Activated CD8-positive, alpha-beta memory T cell treated with anti-CD3 and anti-CD28 coated beads, Interleukin-2, amount 50 U/mL, for 24 hours (primary cell): ENCODE measurements at regions not wholly inside any gene's neighbourhood (a gene's known extent, or its start where the extent isn't known, plus 50 kb on each side); places are given as distances from the start of the nearest gene placed in this dataset.

Source experiments
- DNase-seq: peaks from one replicate; pipeline ENCODE4 v3.0.0-alpha.2; 2020; ENCODE audit errors: extremely low read depth

DNA sequence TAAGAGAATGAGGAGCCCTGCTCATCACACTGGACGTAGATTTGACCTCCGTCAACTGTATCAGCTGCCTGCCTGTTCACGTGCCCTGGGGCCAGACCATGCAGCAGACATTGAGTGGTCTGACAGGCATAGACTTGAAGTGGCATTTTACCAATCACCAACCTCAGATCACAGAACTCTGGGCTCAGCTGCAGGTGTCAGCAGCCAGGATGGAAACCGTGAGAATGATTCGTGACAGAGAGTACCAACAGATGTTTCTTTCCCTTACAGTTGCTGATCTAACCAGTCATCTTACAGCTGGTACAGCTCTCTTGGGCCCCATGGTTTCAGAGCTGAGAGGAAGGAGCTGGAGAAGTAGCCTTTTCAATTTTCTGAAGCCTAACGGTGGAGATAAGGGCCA, 148.9 kb downstream of the EN1 start:
- no peak for DNase-seq

DNA sequence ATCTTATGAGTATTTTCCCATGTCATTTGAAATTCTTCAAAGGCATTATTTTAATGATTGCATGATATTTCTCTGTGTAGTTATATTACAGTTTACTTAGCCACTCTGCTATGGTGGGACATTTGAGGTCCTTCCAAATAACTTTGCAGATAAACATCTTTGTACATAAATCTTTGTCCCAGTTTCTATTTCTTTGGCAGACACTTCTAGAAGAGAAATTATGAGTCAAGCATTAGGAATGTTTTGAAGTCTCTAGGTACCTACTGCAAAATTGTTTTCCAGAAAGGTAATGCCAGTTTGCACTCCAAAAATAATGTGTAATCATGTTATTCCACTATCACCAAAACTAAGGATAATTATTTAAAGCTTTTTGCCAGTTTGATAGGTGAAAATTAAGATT, 149.7 kb downstream of the EN1 start:
- DNase-seq, result no peak

DNA sequence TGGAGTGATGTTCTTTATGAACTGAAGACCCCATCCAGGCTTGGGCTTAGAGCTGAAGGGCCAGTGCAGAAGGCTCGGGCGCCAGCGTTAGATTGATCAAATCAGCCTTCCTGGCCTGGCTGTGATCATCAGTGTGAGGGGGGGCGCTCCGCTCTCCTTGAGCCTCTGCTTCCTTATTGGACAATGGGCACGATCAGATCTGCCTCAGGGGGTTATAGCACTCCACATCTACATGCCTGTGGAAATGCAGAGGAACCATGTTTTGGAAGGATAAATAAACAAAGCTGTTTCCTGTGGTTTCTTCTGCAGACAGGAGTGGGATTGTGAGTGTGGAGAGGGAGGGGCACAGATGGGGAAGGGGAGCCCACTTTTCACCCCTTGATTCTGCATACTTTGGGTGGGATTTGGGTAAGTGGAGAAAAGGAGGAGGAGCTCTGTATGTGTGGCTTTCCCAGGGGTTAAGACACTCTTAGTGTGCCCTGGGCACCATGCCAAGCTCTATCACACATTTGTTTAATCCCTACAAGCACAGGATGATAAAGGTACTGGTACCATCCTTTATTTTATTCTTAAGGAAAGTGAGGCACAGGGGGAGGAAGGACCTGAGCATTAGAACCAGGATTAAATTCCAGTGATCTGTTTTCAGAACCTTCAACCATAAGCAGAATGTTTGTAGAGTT, 150.5 kb downstream of the EN1 start:
- DNase-seq, result no peak

DNA sequence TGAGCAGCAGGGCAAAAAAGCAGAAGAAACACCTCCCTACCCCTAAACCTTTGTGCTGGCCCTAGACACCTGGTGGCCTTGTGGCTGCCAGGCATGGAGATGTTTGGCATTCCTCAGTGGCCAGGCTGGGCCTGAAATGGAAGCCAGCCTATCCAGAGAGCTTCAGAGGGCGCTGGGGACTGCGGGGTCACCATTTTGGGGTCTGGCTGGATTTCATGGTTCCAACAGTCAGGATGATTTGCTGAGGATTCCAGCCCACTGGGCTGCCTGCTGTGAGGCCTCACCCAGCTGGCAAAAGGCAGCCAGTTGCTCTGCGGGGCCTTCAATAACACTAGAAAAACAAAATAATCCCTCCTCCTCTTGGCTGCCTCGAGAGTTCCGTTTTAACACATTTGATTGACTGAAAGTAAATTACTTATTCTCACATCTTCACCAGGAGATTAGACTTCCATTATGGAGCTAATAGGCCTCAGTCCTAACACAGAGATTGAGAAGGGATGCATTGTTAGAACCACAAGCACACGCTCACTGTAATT, 154.1 kb downstream of the EN1 start:
- DNase-seq, result no peak

DNA sequence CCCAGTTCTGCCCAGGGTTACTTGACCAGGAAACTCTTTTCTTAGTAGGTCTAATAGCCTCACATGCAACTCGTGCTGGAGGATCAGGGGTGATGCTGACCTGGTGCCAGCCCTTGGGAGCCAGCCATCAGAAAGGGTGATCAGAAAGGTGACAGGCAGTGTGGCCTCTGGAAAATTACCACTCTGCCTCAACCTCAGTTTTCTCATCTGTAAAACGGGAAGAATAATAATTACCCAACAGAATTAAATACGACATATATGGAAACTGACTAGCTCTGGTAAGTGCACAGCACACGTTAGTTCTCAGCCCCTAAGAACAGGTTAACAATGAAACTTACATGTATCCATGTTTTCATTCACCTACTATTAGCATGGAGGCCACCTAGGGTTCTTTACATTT, 157.6 kb downstream of the EN1 start:
- DNase-seq, result no peak

DNA sequence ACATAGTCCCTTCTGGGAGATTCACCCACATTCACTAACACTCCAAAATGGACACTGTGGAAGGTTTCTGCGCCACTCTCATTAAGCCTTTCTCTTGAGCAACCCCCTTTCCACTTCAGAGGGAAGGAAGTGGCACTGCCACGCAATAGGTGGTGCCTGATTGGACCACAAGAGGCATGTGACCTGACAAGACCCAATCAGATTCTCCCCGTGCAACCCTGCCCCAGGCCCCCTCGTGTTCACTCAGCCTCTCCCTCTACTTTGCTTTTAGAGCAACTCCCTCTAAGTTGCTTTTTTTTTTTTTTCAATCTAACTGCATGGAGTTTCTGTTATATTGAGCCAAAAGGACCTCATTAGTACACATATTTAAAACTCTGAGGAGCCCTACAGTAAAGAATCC, 158.0 kb downstream of the EN1 start:
- DNase-seq, result no peak

DNA sequence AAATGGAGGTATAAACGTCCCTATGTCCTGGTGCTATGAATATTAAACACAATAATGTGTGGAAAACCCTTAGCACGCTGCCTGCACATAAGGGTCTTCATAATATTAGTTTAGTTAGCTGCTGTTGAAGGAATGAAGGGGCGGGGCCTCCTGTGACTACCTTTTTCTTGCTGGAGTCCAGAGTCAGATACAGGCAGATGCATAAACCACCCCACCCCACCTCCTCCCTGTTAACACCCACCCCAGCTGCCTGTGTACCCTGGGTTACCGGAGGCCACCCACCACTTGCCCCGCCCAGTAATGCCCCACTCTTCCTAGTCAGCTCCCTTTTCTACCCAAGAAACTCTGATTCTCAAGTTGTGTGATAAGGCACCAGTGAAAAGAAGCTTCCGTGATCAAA, 158.4 kb downstream of the EN1 start:
- no peak for DNase-seq

DNA sequence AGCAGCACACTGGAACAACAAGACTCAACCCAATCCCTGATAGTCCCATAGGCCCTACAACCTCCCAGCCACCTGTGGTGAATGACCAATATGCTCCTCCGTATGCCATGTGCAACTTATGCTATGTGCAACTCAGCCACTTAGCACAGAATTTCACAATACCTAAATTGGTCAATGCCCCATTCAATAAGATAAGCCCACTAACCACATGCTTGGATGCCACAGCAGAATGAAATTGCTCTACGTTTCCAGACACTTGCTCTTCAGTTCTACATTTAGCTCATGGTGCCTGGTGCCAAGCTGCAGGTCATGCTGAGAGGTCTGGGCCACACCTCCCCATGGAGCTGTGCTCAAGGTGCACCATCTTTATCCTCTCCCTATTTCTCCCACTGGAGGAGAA, 159.8 kb downstream of the EN1 start:
- DNase-seq, result no peak

DNA sequence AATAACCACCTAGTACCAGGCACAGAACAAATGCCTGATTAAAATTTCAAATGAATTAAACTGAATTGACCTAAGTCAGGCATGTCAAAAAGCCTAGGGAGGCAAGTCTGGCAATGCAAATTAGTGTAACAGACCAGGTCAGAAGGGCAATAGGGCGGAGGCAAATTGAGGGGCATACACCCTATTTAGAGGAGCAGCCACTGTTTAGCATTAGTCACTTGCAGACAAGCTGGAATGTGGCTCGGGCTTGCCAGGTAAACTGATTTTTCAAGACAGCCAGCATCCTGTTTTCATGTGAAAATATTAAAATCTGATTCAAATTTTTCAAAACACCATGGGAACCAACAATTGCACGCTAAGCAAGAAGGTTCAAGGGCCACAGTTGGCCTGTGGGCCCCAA, 160.3 kb downstream of the EN1 start:
- DNase-seq, result no peak

DNA sequence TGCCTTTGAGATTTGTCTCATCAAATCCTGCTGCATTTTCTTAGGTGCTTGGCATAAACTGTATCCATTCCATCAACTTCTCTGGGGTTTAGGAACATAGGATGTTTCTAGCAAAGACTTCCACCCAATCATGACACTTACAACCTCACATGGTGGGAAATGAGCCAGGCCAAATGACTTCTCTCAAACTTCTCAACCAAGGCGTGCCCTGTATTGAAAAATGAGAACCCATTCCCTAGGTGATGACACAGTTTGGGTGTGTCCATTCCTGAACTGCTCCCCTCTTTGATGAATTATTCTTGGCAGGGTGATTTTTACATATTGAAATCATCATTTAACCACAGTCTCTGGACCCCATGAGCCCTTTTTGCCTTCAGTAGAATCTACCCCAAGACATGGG, 161.1 kb downstream of the EN1 start:
- no peak for DNase-seq

DNA sequence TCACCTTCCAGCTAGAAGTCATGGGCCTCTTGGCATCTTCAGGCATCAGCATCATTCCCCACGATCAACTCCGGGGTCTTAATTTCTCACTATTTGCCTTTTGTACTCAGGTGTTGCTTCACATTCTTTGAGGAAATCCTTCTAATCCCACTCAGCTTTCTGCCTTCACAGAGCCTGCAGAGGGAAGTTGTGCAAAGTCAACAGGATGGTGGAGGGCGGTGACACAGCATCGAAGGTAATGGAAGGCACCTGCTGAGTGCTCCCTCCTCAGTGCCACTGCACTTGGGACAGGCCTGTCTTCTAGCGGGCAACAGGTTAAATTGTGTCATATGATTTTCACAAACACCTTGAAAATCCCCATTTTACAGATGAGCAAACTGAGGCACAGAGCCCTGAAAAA, 164.0 kb downstream of the EN1 start:
- DNase-seq, result no peak

DNA sequence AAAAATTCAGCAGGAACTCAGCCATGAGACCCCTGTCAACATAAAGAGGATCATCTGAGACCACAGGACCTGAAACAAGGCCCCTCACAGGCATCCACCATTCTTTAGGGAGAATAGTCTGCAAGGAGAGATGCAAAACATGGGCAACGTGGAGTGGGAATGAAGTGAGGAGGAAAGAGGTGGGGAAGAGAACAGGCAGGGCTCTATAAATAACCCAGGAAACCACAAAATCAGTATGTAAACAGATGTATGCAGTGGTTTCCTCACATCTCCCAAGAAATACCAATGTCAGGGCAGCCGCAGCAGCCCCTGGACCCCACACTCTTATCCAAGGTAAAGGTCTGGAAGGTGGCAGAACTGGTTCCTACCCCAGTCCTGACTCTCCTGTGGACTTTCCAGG, 168.5 kb downstream of the EN1 start:
- no peak for DNase-seq

DNA sequence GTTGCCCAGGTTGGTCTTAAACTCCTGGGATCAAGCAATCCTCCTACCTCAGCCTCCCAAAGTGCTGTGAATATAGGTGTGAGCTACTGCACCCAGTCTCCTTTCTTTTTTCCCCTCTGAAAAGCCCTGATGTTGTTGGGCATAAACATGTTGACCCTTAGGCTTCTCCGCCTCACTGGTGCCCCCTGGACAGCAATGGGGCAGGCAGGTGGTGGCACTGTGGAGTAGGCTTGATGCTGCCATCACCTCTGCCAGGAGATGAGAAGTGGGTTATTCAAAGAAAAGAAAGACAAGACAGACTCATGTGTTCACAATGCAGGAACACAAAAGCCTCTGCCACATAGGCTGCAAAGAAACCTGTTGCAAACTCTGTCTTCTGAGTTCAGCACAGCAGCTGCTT, 169.9 kb downstream of the EN1 start:
- DNase-seq, result no peak

DNA sequence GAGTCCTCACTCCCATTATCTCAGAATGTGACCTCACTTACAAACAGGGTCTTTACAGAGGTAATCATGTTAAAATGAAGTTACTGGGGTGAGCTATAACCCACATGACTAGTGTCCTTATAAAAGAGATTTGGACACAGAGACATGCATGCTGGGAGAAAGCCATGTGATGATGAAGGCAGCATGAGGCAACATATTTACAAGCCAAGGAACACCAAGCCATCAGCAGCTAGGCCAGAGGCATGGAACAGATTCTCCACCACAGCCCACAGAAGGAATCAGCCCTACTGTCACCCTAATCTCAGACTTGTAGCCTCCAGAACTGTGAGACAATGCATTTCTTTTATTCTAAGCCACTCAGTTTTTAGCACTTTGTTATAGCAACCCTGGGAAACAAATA, 171.9 kb downstream of the EN1 start:
- no peak for DNase-seq

DNA sequence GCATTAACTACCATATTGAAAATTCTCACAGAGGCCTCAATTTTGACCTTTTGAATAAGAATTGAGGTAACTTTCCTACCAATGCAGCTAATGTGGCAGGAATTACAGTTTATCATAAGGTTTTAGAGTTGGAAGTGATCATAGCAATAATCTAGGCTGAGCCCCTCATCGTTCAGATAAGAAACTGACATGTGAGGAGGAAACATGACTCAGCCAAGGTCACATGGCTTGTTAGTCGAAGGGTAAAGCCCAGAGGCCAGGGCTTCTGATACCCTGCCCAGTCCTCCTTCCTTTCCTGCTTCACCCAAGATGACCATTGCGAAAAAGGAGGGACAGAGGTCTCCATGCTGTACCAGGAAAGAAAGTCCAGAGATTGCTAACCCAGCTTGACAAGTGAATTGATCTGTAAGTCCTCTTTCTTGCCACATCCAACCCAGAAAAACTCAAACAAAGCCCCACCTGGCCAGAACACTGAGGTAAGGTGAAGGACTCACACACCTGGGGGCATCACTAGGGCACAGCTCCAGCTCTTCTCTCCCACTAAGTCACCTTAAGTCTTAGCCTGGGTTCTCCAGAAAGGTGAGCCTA, 174.8 kb downstream of the EN1 start:
- DNase-seq, result no peak

DNA sequence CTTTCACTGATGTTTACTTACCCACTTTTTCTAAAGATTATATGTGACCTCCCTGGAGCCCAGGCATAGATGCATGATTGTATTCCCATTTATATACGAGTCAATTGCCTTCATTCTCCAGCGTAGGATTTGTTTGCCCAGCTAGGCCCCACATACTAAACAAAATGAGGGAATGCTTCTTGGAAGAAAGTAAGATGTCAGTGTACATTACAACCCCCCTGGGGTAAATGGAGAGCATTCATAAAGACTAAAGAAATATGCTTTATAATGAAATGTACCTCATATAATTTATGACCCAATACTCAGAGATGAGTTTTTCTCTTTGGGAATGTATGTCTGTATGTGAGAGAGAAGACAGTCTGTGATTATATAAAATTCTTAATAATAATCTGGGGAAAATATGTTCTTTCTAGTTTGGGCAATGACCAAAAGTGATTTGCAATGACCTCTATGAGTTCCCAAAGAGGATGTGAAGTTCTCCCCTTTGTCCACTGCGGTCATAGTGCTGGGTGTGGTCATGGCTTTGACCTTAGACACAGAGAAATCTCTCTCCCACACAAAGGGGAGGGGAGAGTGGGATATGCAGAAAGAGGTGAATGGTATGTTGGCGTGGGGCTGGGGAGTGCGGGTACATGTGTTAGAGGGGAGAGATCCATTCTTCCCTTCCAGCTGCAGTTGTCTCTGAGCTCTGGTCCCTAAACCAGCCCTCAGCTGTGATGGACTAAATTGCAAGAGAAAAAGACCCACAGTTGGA, 175.6 kb downstream of the EN1 start:
- no peak for DNase-seq

DNA sequence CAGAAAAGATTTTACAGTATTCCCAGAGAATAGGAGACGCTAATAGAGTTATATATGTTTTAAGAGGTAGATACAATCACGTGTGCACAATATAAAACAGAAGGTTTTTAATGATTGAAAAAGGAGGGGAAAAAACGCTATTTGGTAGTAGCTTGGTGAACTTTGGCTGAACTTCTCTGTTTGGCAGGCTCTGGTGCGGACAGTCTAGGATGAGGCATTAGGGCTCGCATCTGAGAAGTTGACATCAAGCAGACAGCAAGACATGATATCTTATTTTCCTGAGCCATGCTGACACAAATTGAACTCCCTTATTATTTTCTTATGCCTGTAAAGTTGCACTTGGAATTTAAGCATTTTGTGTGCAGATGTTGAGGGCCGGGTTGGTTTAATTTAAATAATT, 176.6 kb downstream of the EN1 start:
- DNase-seq, result no peak

DNA sequence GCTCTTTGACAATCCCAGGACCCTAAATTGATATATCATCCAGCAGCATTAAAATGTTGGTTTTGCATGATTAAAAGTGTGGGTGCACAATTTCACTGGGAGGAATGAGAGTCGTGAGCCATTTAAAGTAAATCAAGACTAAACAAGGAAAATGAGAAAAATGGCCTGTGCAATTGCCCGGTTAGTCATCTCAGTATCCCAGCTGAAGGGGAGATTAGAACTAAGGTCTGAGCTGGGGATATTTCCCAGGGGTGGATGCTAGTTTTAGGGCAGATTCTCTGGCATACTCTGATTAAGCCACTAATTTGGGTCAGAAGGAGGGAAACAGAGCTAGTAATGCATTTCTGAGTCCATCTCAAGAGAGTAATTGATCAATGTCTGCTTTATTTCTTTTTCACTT, 177.2 kb downstream of the EN1 start:
- no peak for DNase-seq

DNA sequence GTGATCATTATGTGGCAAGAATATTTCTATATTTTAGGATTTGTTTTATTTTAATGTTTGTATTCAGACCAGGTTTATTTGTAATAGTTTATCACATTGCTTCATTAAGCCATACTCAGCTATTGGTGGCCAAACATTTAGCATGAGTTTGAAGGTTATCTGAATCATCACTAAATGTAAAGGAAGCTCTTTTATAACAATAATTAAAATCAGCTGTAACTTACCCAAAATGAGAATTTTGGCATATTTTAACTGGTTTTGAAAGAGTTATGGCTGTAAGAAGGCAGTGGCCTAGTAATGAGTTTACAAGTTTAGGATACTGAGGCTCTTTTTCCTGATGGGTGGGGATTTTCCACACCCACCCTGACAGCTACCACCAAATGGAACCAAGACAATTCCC, 177.8 kb downstream of the EN1 start:
- DNase-seq, result no peak

DNA sequence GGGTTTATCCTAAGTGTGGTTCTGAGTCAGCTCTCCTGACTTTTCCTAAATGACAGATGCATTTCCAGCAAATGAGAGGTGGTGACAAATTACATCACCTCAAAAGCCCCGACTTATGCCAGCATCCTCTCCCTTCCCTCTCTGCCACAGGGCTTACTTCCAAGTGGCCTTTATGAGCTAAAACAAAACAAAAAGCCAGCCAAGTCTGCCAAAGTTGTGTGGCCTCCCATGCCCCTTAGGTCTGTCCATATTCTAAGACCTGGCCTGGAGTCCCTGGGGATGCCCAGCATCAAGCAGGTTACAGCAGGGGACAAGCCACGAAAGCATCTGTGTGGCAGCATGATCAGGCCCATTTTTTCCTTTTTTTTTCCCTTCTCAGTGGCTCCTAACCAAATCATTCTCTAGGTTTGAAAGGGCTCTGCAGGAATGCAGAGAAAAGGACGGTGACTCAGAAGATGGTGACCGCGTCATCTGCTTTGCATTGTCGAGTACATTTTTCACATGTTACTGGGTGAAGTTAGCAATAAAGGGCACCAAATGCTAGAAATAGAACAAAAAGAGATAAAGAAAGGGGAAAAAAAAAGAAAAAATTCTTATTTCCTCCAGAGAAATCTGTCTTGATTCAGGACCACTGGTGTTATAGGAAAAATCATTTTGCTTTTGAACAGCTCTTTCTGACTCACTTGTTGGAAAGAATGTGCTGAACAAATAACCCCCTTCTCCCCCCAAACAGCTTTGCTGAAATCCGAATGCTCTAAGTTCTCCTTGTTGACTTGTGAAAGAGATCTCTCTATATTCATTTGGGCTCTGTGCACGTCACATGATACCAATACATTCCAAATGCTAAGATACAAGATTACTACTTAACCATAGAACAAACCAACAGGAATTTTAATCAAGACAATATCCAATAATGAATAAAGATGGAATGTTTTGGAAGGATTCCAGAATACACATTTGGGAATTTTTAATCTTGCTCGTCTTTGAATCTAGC, 178.7 kb downstream of the EN1 start:
- no peak for DNase-seq

DNA sequence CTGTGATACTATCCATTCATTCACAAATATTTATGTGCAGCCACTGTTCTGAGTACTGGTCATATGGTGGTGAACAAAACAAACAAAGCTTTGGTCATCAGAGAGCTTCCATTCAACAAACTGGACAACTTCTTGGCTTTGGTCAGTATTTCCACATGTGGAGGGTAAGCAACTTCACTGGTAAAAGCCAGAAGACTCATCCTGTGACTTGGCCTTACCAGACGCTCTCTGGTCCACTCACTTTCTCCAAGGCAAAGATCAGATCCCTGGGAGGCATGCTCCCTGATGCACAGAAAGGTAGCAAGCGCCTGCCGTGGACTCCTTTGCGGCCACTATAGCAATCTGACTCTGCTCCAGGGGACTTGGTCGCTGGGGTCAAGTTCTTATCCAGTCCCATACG, 179.5 kb downstream of the EN1 start:
- no peak for DNase-seq

DNA sequence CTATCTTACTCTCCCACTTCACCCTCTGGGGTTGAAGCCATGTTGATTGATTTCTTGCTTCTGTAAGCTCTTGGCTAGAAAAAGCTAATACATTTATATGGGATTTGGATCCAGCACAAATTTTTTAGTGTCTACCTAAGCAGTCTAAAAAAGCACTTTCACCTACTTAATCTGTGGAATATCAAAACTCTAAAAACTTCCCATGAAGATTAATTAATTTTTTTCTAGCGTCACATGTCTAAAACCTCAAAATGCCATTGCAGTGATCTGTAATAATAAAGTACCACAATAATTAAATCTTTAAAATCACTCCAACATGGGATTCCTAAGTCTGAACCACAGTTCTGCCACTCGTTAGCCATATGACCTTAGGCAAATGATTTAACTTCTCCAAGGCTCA, 180.1 kb downstream of the EN1 start:
- DNase-seq, result no peak
